ENCODE measurements at regions not wholly inside any gene's neighbourhood (a gene's known extent, or its start where the extent isn't known, plus 50 kb on each side); places are given as distances from the start of the nearest gene placed in this dataset.

GRCh38 chr3:118833075-118833474 lies 201.6 kb downstream of the IGSF11 start:
- WGBS, 2 donors (ENCODE audit: extremely low coverage in 2 of 2, insufficient read length in 2 of 2, insufficient replicate concordance in 1 of 2), result no CpG with 5 or more reads among the region's 6 CpGs
- H3K4ac ChIP-seq (ENCODE audit: low read length), result no peak overlapping the region

GRCh38 chr3:118838871-118839270 lies 195.8 kb downstream of the IGSF11 start:
- Histone ChIP-seq H3K23ac (ENCODE audit: low read depth, low read length, poor library complexity) (no peak overlapping the region), H3K4me2 (ENCODE audit: insufficient read depth, low read length, poor library complexity, severe bottlenecking) (no peak overlapping the region), H2AK5ac (ENCODE audit: low read depth, low read length) (no peak overlapping the region), H2BK15ac (ENCODE audit: low read length) (no peak overlapping the region), H2AFZ (ENCODE audit: low read length) (no peak overlapping the region), H4K91ac (ENCODE audit: low read depth, low read length, poor library complexity) (no peak overlapping the region), H3K36me3 (replicated peaks in 1 of 2; ENCODE audit: control insufficient read depth in 2 of 2, insufficient read depth in 2 of 2, low read length in 2 of 2) (no peaks in the 10 kb centered on the region), H3K4ac (ENCODE audit: low read length) (no peak overlapping the region), H4K8ac (ENCODE audit: low read depth, low read length) (no peak overlapping the region), H2BK120ac (ENCODE audit: low read depth, low read length) (no peak overlapping the region), H2BK12ac (ENCODE audit: low read length) (no peak overlapping the region), H3K79me1 (ENCODE audit: low read depth, low read length) (no peaks in the 10 kb centered on the region), H3K4me3 (ENCODE audit: low read length in 2 of 2) (no peak overlapping the region), H3K9me3 (replicated peaks in 1 of 2; ENCODE audit: control insufficient read depth in 2 of 2, insufficient read depth in 1 of 2, low read depth in 1 of 2, low read length in 2 of 2) (peaks cover 0 to 12% of the 10 kb centered on the region in 2 donors), H3K9ac (ENCODE audit: low read depth, low read length, poor library complexity) (no peak overlapping the region), H2BK5ac (ENCODE audit: low read length) (no peak overlapping the region), H3K27me3 (ENCODE audit: control insufficient read depth in 3 of 3, insufficient read depth in 3 of 3, low read depth in 1 of 3, low read length in 3 of 3) (no peaks in the 10 kb centered on the region), H3K14ac (ENCODE audit: low read length) (no peak overlapping the region), H3K27ac (replicated peaks; ENCODE audit: low read length) (no peak overlapping the region), H3K18ac (ENCODE audit: low read length) (no peak overlapping the region), H3K4me1 (ENCODE audit: control insufficient read depth in 2 of 2, insufficient read depth in 1 of 2, low read depth in 1 of 2, low read length in 2 of 2) (no peaks in the 10 kb centered on the region)
- no peak for DNase-seq (ENCODE audit: low spot score)
- no CpG with 5 or more reads among the region's 1 CpG for WGBS, 2 donors (ENCODE audit: extremely low coverage in 2 of 2, insufficient read length in 2 of 2, insufficient replicate concordance in 1 of 2)

More at GRCh38 chr3:118833075-118833474, 201.6 kb downstream of the IGSF11 start:
- Histone ChIP-seq H2BK120ac (ENCODE audit: low read depth, low read length) (no peak overlapping the region), H4K91ac (ENCODE audit: low read depth, low read length, poor library complexity) (no peak overlapping the region), H3K27ac (replicated peaks; ENCODE audit: low read length) (no peak overlapping the region), H4K8ac (ENCODE audit: low read depth, low read length) (no peak overlapping the region), H3K79me1 (ENCODE audit: low read depth, low read length) (no peaks in the 10 kb centered on the region), H3K9ac (ENCODE audit: low read depth, low read length, poor library complexity) (no peak overlapping the region), H3K9me3 (replicated peaks in 1 of 2; ENCODE audit: control insufficient read depth in 2 of 2, insufficient read depth in 1 of 2, low read depth in 1 of 2, low read length in 2 of 2) (no peaks in the 10 kb centered on the region), H2BK15ac (ENCODE audit: low read length) (no peak overlapping the region), H2AFZ (ENCODE audit: low read length) (no peak overlapping the region), H3K4me3 (ENCODE audit: low read length in 2 of 2) (no peak overlapping the region), H3K14ac (ENCODE audit: low read length) (no peak overlapping the region), H3K23ac (ENCODE audit: low read depth, low read length, poor library complexity) (no peak overlapping the region), H3K36me3 (replicated peaks in 1 of 2; ENCODE audit: control insufficient read depth in 2 of 2, insufficient read depth in 2 of 2, low read length in 2 of 2) (no peaks in the 10 kb centered on the region), H3K4me2 (ENCODE audit: insufficient read depth, low read length, poor library complexity, severe bottlenecking) (no peak overlapping the region), H2AK5ac (ENCODE audit: low read depth, low read length) (no peak overlapping the region), H3K18ac (ENCODE audit: low read length) (no peak overlapping the region), H3K27me3 (ENCODE audit: control insufficient read depth in 3 of 3, insufficient read depth in 3 of 3, low read depth in 1 of 3, low read length in 3 of 3) (no peaks in the 10 kb centered on the region), H2BK5ac (ENCODE audit: low read length) (no peak overlapping the region), H2BK12ac (ENCODE audit: low read length) (no peak overlapping the region), H3K4me1 (ENCODE audit: control insufficient read depth in 2 of 2, insufficient read depth in 1 of 2, low read depth in 1 of 2, low read length in 2 of 2) (peaks cover 0 to under 1% of the 10 kb centered on the region in 2 donors)
- no peak for DNase-seq (ENCODE audit: low spot score)

GRCh38 chr3:118842147-118842863 lies 192.3 kb downstream of the IGSF11 start:
- Histone ChIP-seq H3K14ac (ENCODE audit: low read length) (no peak overlapping the region), H3K4me1 (ENCODE audit: control insufficient read depth in 2 of 2, insufficient read depth in 1 of 2, low read depth in 1 of 2, low read length in 2 of 2) (no peaks in the 10 kb centered on the region), H4K8ac (ENCODE audit: low read depth, low read length) (no peak overlapping the region), H3K4ac (ENCODE audit: low read length) (no peak overlapping the region), H3K18ac (ENCODE audit: low read length) (no peak overlapping the region), H2AFZ (ENCODE audit: low read length) (peak overlapping the region; percentile 45), H2BK120ac (ENCODE audit: low read depth, low read length) (no peak overlapping the region), H3K27me3 (ENCODE audit: control insufficient read depth in 3 of 3, insufficient read depth in 3 of 3, low read depth in 1 of 3, low read length in 3 of 3) (no peaks in the 10 kb centered on the region), H3K36me3 (replicated peaks in 1 of 2; ENCODE audit: control insufficient read depth in 2 of 2, insufficient read depth in 2 of 2, low read length in 2 of 2) (no peaks in the 10 kb centered on the region), H2BK12ac (ENCODE audit: low read length) (no peak overlapping the region), H3K23ac (ENCODE audit: low read depth, low read length, poor library complexity) (no peak overlapping the region), H3K4me3 (ENCODE audit: low read length in 2 of 2) (no peak overlapping the region), H3K9me3 (replicated peaks in 1 of 2; ENCODE audit: control insufficient read depth in 2 of 2, insufficient read depth in 1 of 2, low read depth in 1 of 2, low read length in 2 of 2) (peaks cover 0 to 13% of the 10 kb centered on the region in 2 donors), H4K91ac (ENCODE audit: low read depth, low read length, poor library complexity) (no peak overlapping the region), H3K9ac (ENCODE audit: low read depth, low read length, poor library complexity) (no peak overlapping the region), H2AK5ac (ENCODE audit: low read depth, low read length) (no peak overlapping the region), H3K4me2 (ENCODE audit: insufficient read depth, low read length, poor library complexity, severe bottlenecking) (no peak overlapping the region), H3K27ac (replicated peaks; ENCODE audit: low read length) (no peak overlapping the region), H3K79me1 (ENCODE audit: low read depth, low read length) (no peaks in the 10 kb centered on the region), H2BK5ac (ENCODE audit: low read length) (no peak overlapping the region), H2BK15ac (ENCODE audit: low read length) (no peak overlapping the region)
- WGBS, 2 donors (ENCODE audit: extremely low coverage in 2 of 2, insufficient read length in 2 of 2, insufficient replicate concordance in 1 of 2), result no CpG with 5 or more reads among the region's 7 CpGs
- peak; percentile 2 for DNase-seq (ENCODE audit: low spot score)

DNA sequence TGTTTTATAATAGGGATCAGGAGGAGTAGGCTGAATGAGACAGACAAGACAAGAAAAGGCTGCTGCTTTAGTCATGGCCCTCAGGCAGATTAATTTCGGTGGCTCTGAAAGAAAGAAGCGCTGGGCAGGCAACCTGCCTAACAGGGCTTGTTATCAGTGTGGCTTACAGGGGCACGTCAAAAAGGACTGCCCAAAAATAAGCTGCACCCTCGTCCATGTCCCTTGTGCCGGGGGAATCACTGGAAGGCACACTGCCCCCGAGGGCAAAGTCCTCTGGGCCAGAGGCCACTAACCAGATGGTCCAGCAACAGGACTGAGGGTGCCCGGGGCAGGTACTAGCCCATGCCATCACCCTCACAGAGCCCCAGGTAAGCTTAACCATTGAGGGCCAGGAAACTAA lies 188.5 kb downstream of the IGSF11 start:
- H2BK120ac ChIP-seq (ENCODE audit: low read depth, low read length), result no peak overlapping the region
- no peak overlapping the region for H3K18ac ChIP-seq (ENCODE audit: low read length)
- H3K4me1 ChIP-seq (ENCODE audit: control insufficient read depth in 2 of 2, insufficient read depth in 1 of 2, low read depth in 1 of 2, low read length in 2 of 2), result no peaks in the 10 kb centered on the region
- H2AFZ ChIP-seq (ENCODE audit: low read length), result no peak overlapping the region
- no peak overlapping the region for H3K9ac ChIP-seq (ENCODE audit: low read depth, low read length, poor library complexity)
- no peak for DNase-seq (ENCODE audit: low spot score)
- H3K4me2 ChIP-seq (ENCODE audit: insufficient read depth, low read length, poor library complexity, severe bottlenecking), result no peak overlapping the region
- no peak overlapping the region for H3K14ac ChIP-seq (ENCODE audit: low read length)
- H3K23ac ChIP-seq (ENCODE audit: low read depth, low read length, poor library complexity), result no peak overlapping the region
- H4K8ac ChIP-seq (ENCODE audit: low read depth, low read length), result no peak overlapping the region
- no peaks in the 10 kb centered on the region for H3K36me3 ChIP-seq (replicated peaks in 1 of 2; ENCODE audit: control insufficient read depth in 2 of 2, insufficient read depth in 2 of 2, low read length in 2 of 2)
- no peak overlapping the region for H3K4ac ChIP-seq (ENCODE audit: low read length)
- H3K27ac ChIP-seq (replicated peaks; ENCODE audit: low read length), result no peak overlapping the region
- no CpG with 5 or more reads among the region's 7 CpGs for WGBS, 2 donors (ENCODE audit: extremely low coverage in 2 of 2, insufficient read length in 2 of 2, insufficient replicate concordance in 1 of 2)
- H2BK12ac ChIP-seq (ENCODE audit: low read length), result no peak overlapping the region
- H3K27me3 ChIP-seq (ENCODE audit: control insufficient read depth in 3 of 3, insufficient read depth in 3 of 3, low read depth in 1 of 3, low read length in 3 of 3), result no peaks in the 10 kb centered on the region
- no peak overlapping the region for H2BK15ac ChIP-seq (ENCODE audit: low read length)
- no peak overlapping the region for H3K4me3 ChIP-seq (ENCODE audit: low read length in 2 of 2)
- no peak overlapping the region for H4K91ac ChIP-seq (ENCODE audit: low read depth, low read length, poor library complexity)
- H2BK5ac ChIP-seq (ENCODE audit: low read length), result no peak overlapping the region
- no peaks in the 10 kb centered on the region for H3K79me1 ChIP-seq (ENCODE audit: low read depth, low read length)
- no peak overlapping the region for H2AK5ac ChIP-seq (ENCODE audit: low read depth, low read length)
- H3K9me3 ChIP-seq (replicated peaks in 1 of 2; ENCODE audit: control insufficient read depth in 2 of 2, insufficient read depth in 1 of 2, low read depth in 1 of 2, low read length in 2 of 2), result peaks cover 0 to 10% of the 10 kb centered on the region in 2 donors

All from neuronal stem cell (in vitro differentiated cells).